Mammary epithelial cell (primary cell): ENCODE measurements at regions not wholly inside any gene's neighbourhood (a gene's known extent, or its start where the extent isn't known, plus 50 kb on each side); places are given as distances from the start of the nearest gene placed in this dataset.

ENCODE experiments used
- EZH2 ChIP-seq: IDR thresholded peaks from 2 replicates; pipeline ENCODE4 v1.6.1; 2012; ENCODE audit warnings: low read length, inconsistent platforms, borderline replicate concordance
- TF ChIP-seq, protein P1 (sequence below), 2 donors: IDR thresholded peaks in 1 of 2; conservative IDR thresholded peaks in 1 of 2; 2 replicates each; pipeline ENCODE4 v1.5.1; 2011 to 2012; ENCODE audit warnings: inconsistent platforms in 2 of 2, low read length in 2 of 2, mild to moderate bottlenecking in 2 of 2, control low read depth in 1 of 2, low read depth in 1 of 2; ENCODE audit not compliant: insufficient read depth in 1 of 2; ENCODE audit errors: extremely low read depth in 1 of 2

DNA sequence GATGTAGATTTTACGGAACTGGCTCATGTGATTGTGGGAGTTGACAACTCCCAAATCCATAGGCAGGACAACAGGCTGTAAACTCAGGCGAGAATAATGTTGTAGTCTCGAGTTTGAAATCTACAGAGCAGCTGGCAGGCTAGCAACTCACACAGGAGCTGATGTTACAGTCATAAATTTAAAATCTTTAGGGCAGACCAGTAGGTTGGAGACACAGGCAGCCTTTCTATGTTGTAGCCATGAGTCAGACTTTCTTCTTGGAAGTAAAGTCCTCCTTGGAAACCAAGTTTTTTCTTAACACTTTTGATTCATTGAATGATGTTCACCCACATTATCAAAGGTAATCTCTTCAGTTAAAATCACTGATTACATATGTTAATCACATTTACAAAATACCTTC, 89.1 kb upstream of the ALCAM start:
- TF ChIP-seq, protein P1, sequence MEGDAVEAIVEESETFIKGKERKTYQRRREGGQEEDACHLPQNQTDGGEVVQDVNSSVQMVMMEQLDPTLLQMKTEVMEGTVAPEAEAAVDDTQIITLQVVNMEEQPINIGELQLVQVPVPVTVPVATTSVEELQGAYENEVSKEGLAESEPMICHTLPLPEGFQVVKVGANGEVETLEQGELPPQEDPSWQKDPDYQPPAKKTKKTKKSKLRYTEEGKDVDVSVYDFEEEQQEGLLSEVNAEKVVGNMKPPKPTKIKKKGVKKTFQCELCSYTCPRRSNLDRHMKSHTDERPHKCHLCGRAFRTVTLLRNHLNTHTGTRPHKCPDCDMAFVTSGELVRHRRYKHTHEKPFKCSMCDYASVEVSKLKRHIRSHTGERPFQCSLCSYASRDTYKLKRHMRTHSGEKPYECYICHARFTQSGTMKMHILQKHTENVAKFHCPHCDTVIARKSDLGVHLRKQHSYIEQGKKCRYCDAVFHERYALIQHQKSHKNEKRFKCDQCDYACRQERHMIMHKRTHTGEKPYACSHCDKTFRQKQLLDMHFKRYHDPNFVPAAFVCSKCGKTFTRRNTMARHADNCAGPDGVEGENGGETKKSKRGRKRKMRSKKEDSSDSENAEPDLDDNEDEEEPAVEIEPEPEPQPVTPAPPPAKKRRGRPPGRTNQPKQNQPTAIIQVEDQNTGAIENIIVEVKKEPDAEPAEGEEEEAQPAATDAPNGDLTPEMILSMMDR (conservative IDR thresholded peaks at IDR 0.05 in 1 of 2, IDR thresholded peaks at IDR 0.05 in 1 of 2; ENCODE audit: extremely low read depth in 1 of 2, insufficient read depth in 1 of 2, low read depth in 1 of 2, low read length in 2 of 2) = no peak
- TF ChIP-seq EZH2 = no peak
